ENCODE measurements at regions not wholly inside any gene's neighbourhood (a gene's known extent, or its start where the extent isn't known, plus 50 kb on each side); places are given as distances from the start of the nearest gene placed in this dataset.
"Not testable (repeated sequence)": the region's sequence is repeated elsewhere in the genome, so short reads cannot be mapped to it uniquely, and the experiment has no call there.

DNA sequence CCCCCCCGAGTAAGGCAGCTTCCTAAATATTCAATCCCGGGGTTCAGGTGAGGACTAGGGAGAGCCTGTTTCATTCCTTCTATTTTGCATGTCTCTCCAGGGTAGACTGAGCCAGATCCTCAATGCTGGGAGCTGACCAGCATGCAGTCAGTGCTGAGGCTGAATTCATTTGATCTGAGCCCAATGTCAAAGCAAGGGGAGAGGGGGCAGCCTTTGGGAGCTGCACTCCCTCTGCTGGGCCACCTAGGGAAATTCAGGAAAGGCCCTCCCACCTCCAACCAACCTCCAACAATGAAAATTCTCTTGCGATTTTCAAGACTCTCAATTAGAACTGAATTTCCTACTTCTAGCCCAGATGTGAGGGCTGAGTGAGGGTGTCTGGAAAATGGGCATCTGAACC lies 371.2 kb downstream of the NPHP4 start:
- DNase-seq = no peak

DNA sequence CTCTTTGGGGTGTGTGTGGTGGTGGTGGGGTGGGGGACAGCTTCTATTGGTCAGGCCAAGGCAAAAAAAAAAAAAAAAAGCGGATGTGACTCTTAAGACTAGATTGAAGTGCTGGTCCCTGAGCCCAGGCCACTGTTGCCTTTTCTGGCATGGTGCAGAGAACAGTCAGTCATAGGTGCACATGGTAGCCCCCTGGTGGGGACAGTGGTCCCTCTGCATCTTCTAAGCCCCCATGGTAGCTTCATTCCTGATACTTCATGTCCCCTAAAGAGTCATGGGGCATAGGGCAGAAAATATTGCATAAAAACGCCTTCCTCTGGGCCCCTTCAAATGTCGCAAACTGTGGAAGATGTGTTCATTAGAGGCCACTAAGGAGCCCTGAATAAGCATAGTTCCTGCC lies 371.8 kb downstream of the NPHP4 start:
- DNase-seq = no peak

DNA sequence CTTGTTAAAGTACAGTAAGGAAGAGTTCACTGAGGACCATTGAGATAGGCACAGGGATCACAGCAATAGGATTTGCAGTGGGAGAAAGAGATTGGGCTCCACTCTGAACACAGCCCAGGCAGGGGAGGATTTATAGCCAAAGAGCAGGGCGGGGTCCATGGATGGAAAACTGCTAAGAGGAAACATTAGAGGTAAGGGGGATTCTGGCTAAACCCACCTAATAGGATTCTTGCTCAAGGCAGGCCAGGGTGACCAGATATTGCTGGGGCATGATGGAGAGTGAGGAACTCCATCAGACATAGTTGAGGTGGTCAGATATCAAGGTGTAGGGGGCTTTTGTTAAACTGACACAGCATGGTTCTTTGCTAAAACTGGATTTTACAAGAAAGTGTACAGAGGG lies 372.8 kb downstream of the NPHP4 start:
- no peak for DNase-seq

- DNase-seq = no peak
Measured at GRCh38 chr1:5617546-5617945, 374.7 kb downstream of the NPHP4 start.

DNA sequence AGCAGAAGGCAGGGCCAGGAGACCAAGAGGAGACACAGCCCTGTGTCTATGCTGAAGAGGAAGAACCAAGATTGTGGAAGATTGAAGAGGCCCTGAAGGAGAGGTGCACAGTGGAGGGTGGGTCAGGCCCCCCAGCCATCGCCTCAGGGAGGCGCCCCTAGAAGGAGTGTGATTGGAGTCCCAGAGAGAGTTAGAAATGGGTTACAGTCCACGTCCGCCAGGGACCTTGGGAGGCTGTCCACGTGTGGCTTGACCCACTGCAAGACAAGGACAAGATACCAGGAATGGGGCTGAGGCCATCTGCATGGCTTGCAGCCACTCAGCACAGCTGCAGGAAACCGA lies 375.1 kb downstream of the NPHP4 start:
- no peak for DNase-seq

- no peak for DNase-seq
Measured at GRCh38 chr1:5616366-5617178, 375.7 kb downstream of the NPHP4 start.

GRCh38 chr1:5615076-5615475 lies 377.1 kb downstream of the NPHP4 start:
- no peak for DNase-seq

DNA sequence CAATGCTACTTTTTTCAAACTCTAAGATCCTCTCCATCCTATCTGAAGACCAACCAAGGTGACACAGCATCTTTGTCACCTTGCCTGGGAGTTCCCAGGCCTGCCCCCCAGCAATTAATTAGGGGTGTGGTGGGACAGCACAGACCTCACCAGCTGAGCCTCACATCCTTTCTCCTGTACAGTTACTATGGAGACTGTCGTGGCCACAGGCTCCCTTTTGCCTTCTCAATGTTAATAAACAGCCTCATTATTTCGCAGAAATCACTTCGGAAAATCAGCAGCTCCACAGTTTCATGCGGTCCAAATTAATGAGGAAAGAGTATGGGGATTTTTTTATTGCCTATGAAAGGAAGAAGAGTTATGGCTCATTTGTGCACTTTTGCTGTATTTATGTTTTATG lies 378.3 kb downstream of the NPHP4 start:
- DNase-seq = no peak

DNA sequence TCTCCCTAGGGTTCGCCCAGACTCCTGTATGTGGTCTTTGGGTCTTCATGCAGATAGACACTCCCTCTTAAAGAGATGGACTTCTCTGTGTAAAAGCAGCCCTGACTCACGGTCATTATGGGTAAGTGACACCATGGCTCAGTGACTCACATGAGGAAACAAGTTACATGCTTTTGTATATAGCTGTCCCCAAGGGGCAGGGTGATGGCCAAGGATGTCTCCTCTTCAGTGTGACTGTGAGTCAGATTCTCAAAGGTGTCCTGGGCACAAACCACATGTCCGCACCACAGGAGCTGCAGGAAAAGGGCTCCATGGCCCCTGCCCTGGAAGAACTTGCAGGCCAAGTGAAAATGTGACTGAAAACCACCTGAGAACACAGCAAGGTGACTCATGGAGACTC lies 380.4 kb downstream of the NPHP4 start:
- DNase-seq = no peak

DNA sequence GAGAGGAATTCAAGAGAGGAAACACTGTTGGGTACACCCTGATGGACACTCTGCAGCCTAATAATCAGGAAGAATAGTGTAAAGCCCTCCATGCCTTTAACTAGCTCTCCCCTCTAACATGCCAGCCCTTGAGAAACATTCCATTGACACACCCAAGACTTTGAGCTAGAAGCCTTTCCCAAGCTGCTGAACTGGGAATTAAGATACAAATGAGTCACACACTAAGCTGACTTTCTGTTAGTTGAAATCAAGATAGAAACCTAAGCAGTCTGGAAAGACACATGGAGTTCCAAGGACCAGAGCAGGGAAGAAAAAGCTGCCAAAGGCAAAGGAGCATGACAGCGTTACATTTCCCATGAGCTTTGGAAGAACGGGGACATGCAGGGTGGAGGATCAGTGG lies 380.8 kb downstream of the NPHP4 start:
- no peak for DNase-seq

GRCh38 chr1:5610432-5610831 lies 381.8 kb downstream of the NPHP4 start:
- DNase-seq = no peak

DNA sequence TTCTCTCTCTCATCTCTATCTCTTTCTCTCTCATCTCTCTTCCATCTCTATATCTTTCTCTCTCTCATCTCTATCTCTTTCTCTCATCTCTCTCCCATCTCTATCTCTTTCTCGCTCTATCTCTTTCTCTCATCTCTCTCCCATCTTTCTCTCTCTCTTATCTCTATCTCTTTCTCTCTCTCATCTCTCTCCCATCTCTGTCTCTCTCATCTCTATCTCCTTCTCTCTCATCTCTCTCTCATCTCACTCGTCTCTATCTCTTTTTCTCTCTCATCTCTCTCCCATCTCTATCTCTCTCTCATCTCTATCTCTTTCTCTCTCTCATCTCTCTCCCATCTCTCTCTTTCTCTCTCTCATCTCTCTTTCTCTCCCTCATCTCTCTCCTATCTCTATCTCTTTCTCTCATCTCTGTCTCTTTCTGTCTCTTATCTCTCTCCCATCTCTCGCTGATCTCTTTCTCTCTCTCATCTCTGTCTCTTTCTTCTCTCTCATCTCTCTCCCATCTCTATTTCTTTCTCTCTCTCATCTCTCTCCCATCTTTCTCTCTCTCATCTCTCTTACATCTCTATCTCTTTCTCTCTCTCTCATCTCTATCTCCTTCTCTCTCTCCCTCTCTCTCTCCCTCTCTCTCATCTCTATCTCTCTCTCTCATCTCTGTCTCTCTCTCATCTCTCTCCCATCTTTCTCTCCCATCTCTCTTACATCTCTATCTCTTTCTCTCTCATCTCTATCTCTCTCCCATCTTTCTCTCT lies 388.7 kb downstream of the NPHP4 start:
- no peak for DNase-seq

DNA sequence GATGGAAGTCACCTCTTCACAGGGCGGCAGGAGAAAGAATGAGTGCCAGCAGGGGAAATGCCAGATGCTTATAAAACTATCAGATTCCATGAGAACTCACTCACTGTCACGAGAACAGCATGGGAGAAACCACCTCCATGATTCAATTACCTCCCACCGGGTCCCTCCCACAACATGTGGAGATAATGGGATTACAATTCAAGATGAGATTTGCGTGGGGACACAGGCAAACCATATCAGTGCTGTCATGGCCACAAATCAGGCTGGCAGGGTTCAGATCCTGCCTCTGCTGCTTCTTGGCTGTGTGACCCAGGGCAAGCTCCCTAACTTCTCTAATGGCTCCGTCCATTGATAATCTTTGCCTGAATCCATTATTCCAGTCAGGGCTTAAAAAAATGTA lies 389.5 kb downstream of the NPHP4 start:
- not testable (repeated sequence) for DNase-seq

GRCh38 chr1:5601516-5601915 lies 390.7 kb downstream of the NPHP4 start:
- DNase-seq = no peak

DNA sequence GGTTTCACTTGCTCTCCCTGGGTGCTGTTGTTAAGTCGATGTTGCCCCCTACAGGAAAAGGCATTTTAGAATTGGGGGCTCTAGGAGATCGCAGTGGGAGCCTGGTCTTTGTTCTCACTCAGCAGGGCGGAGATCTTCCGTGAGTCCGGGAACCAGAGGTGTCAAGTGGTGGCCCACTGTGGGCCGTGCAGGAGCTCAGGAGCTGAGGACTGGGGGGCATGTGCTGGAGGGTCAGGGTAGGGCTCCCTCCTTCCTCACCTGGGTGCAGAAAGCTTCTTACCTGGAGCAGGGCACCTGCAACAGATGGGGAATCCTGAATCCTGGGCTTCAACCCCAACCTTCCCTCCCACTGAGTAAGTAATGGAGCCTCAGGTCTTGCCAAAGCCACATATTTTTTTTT lies 392.7 kb downstream of the NPHP4 start:
- DNase-seq = no peak

DNA sequence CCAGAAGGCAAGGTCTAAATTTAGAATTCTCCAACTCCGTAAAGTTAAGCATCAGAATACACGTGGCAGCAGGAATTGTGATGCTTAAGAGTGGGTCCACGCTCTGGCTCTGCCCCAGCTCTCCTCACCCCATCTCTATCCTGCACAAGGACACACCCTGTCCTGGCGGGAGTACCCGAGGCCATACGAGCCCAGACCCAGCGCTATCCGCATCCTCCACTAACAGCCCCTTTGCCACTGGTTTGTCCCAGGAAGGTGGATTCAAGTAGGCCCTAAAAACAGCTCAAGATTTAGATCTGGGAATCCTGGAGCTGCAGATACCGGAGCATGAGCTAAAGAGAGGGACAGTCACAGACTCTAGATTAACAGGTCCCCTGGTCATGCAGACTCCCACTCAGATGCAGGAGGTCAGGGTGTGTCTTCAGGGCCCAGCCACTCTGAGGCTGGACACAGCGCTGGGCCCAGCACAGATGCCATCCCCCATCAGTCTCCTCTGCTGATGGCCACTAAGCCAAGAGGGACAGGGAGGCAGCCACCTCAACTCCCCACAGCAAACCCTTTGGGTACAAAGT lies 393.3 kb downstream of the NPHP4 start:
- DNase-seq = no peak

- DNase-seq = no peak
Measured at GRCh38 chr1:5597991-5598823, 394.0 kb downstream of the NPHP4 start.

- no peak for DNase-seq
Measured at GRCh38 chr1:5597171-5597850, 394.9 kb downstream of the NPHP4 start.

- DNase-seq = no peak
Measured at GRCh38 chr1:5596651-5597050, 395.6 kb downstream of the NPHP4 start.

- DNase-seq = no peak
Measured at GRCh38 chr1:5595531-5596170, 396.6 kb downstream of the NPHP4 start.

DNA sequence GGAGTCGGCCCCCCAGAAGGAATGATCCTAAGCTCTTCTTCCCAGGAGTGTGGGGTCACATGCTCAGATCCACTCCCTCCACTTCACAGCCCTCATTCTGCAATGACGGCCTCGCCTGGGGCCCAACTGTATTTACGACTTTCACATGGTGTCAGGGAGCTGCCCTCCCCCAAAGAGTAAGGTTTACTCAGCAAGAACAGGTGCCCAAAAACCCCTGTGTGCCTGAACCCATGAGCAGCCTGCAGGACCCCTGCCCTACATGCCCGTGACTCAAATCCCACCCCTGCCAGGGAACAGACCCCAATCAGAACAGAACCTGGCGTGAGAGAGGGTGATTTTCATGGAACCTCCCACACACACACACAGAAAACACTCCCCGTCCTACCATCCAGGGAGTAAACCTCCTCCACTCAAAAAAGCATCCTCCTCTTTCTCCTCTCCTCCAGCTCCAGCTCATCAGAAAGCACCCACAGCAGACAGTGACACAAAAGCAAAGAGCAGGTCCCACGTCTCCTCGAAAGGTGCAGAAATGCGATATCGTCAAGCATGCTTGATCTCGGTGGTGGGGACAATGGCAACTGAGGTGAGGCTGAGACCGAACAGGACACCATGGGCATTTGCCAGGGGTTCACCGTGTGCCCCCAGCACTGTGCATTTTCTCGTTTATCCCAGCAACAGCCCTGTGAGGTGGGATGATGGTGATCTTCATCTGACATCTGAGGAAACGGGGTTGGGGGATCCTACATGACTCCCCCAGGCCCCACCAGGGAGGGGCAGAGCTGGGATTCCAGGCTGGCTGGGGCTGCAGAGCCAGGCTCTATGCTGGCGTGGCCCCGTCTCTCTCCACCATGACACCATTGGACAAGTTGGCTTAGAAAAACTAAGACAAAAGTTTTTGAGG lies 397.9 kb downstream of the NPHP4 start:
- no peak for DNase-seq
